ENCODE measurements at regions not wholly inside any gene's neighbourhood (a gene's known extent, or its start where the extent isn't known, plus 50 kb on each side); places are given as distances from the start of the nearest gene placed in this dataset.

DNA sequence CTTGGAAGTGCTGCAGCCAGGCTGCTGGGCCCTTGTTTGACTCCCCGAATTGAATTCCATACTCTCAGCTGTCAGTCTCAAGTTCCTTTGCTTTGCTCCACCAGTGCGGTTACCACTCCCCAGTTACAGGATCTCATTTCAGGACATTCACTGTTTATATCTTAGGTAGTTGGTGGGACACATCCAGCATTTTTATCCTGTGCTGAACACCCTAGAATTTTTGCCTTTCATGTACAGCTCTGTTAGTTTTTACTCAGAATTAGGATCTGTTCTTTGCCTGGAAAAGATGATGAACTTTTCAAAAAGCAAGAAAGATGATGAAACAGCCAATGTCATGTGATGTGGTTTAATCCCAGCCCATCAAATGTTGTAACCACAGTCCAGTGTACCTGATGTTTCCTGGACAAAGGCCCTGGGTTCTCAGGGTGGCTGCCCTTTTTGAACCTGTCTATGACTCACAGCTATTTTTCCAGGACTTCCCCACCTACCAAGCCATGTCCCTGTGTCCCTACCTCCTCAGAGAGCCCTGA is 149.7 kb downstream of the NOC3L start:
- 74 to 82% methylated on average over 2 of the region's 2 CpGs for WGBS, 2 donors
- TF ChIP-seq, protein P1, sequence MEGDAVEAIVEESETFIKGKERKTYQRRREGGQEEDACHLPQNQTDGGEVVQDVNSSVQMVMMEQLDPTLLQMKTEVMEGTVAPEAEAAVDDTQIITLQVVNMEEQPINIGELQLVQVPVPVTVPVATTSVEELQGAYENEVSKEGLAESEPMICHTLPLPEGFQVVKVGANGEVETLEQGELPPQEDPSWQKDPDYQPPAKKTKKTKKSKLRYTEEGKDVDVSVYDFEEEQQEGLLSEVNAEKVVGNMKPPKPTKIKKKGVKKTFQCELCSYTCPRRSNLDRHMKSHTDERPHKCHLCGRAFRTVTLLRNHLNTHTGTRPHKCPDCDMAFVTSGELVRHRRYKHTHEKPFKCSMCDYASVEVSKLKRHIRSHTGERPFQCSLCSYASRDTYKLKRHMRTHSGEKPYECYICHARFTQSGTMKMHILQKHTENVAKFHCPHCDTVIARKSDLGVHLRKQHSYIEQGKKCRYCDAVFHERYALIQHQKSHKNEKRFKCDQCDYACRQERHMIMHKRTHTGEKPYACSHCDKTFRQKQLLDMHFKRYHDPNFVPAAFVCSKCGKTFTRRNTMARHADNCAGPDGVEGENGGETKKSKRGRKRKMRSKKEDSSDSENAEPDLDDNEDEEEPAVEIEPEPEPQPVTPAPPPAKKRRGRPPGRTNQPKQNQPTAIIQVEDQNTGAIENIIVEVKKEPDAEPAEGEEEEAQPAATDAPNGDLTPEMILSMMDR (IDR thresholded peaks at IDR 0.05), result no peak
- TF ChIP-seq POLR2A (IDR thresholded peaks at IDR 0.05), result no peak
- peak in 1 of 2 donors; percentile 86 for TF ChIP-seq EP300 (IDR thresholded peaks at IDR 0.05)
- Histone ChIP-seq H3K9me3 (no peaks in the 10 kb centered on the region), H3K27ac (peak overlapping the region in 2 of 4 donors; percentile 75 to 78), H3K27me3 (no peaks in the 10 kb centered on the region), H3K4me3 (no peak overlapping the region), H3K4me1 (peaks cover 0 to 48% (median 15%) of the 10 kb centered on the region in 4 donors), H3K36me3 (no peaks in the 10 kb centered on the region)
- peak; percentile 39 to 77 for DNase-seq (ENCODE audit: low spot score in 2 of 2)

DNA sequence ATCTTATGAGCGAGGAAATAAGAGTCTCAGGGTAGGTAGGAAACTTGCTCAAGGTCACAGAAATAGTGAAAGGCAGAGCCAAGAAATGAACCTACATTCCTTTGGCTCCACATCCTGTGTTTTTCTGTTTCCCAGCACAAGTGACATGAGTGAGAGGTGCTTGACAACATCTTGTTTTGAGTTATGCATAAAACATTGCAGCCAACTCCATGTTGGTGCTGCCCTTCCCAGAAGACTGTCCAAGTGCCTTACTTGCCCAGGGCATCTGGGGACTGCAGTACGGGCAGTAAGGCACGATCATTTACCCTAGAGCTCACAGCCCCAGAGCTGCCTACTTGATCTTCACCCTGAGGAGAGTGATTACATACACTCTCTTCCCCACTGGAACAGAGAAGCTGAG is 148.8 kb downstream of the NOC3L start:
- DNase-seq (ENCODE audit: low spot score in 2 of 2), result no peak
- no peak overlapping the region for H3K27ac ChIP-seq
- H3K27me3 ChIP-seq, result no peaks in the 10 kb centered on the region
- H3K9me3 ChIP-seq, result no peaks in the 10 kb centered on the region
- H3K36me3 ChIP-seq, result no peaks in the 10 kb centered on the region
- H3K4me1 ChIP-seq, result peaks cover 0 to 48% (median 15%) of the 10 kb centered on the region in 4 donors
- TF ChIP-seq EP300 (IDR thresholded peaks at IDR 0.05) (no peak), POLR2A (IDR thresholded peaks at IDR 0.05) (no peak)
- TF ChIP-seq, protein P1 (IDR thresholded peaks at IDR 0.05), result no peak
- H3K4me3 ChIP-seq, result no peak overlapping the region
- WGBS, 2 donors, result 51 to 64% methylated on average over 3 of the region's 3 CpGs

DNA sequence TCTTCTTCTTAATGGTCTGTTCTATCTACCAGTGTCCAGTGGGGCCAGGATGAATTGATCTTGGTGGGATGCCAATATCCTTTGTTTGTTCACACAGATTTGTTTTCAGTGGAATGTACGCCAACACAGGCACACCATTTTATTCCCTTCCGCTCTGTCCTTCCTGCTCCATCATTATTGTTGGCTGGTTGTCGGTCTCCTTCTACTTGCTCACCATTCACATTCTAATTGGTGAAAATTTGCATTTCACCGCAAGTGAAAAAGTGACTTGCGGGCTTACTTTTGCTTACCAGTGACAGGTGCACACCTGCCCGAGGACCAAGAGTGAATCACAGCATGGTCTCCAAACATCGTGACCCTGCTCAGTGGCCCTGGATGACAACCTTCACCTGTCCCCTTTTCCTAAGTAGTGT is 148.3 kb downstream of the NOC3L start:
- H3K27me3 ChIP-seq, result no peaks in the 10 kb centered on the region
- no peaks in the 10 kb centered on the region for H3K36me3 ChIP-seq
- TF ChIP-seq EP300 (IDR thresholded peaks at IDR 0.05) (no peak), POLR2A (IDR thresholded peaks at IDR 0.05) (no peak)
- TF ChIP-seq, protein P1 (IDR thresholded peaks at IDR 0.05), result no peak
- H3K4me3 ChIP-seq, result no peak overlapping the region
- DNase-seq (ENCODE audit: low spot score in 2 of 2), result no peak
- peaks cover 0 to 46% (median 15%) of the 10 kb centered on the region in 4 donors for H3K4me1 ChIP-seq
- no peak overlapping the region for H3K27ac ChIP-seq
- no peaks in the 10 kb centered on the region for H3K9me3 ChIP-seq
- 74 to 80% methylated on average over 7 of the region's 7 CpGs for WGBS, 2 donors

DNA sequence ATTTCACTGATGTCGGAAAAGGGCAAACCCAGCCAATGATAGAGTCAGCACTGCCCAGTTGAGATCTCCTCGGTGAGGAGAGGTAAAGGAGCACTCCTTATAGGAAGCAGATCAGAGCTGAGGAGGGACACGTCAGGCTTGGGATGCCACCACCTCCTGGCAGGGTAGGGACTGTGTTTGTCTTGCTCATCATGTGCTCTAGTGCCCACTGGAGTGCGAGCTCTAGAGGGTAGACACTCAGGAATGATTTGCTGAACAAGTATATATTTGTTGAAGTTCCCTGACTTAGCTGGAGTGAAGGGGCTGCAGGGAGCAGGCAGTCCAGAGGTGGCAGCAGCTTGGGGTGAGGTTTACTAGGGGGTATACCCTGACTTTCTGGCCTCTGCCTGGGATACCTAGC is 146.5 kb downstream of the NOC3L start:
- no peak for DNase-seq (ENCODE audit: low spot score in 2 of 2)
- no peak overlapping the region for H3K27ac ChIP-seq
- TF ChIP-seq EP300 (IDR thresholded peaks at IDR 0.05) (no peak), POLR2A (IDR thresholded peaks at IDR 0.05) (no peak)
- TF ChIP-seq, protein P1 (IDR thresholded peaks at IDR 0.05), result no peak

DNA sequence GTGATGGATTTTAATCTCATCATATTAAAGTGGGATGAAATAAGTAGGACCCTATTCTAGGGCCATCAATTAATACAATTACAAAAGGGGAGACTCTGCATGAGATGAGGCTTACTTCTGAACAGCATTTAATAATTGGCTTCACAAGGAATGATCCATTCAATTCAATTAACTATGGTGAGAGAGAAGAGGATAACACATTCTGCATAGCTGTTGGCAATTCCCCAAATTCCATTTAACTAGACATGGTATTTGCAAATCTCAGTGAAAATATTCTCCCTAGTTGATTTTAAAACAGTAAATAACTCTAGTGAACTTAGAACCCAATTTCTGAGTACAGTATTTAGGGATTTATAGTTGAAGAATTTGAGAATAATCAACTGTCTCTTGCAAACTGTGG is 145.3 kb downstream of the NOC3L start:
- Histone ChIP-seq H3K27me3 (no peaks in the 10 kb centered on the region), H3K4me3 (no peak overlapping the region), H3K4me1 (peaks cover 0 to 28% (median 8%) of the 10 kb centered on the region in 4 donors), H3K36me3 (no peaks in the 10 kb centered on the region), H3K27ac (no peak overlapping the region), H3K9me3 (no peaks in the 10 kb centered on the region)
- no peak for TF ChIP-seq EP300 (IDR thresholded peaks at IDR 0.05)
- TF ChIP-seq, protein P1 (IDR thresholded peaks at IDR 0.05), result no peak
- TF ChIP-seq POLR2A (IDR thresholded peaks at IDR 0.05), result no peak
- no peak for DNase-seq (ENCODE audit: low spot score in 2 of 2)

More for the DNA sequence above, 146.5 kb downstream of the NOC3L start:
- H3K27me3 ChIP-seq, result no peaks in the 10 kb centered on the region
- WGBS, 2 donors, result 87 to 88% methylated on average over 4 of the region's 4 CpGs
- peaks cover 0 to 32% (median 8%) of the 10 kb centered on the region in 4 donors for H3K4me1 ChIP-seq
- H3K36me3 ChIP-seq, result no peaks in the 10 kb centered on the region
- H3K4me3 ChIP-seq, result no peak overlapping the region
- no peaks in the 10 kb centered on the region for H3K9me3 ChIP-seq
